Testis (tissue), 2 donors: ENCODE measurements at regions not wholly inside any gene's neighbourhood (a gene's known extent, or its start where the extent isn't known, plus 50 kb on each side); places are given as distances from the start of the nearest gene placed in this dataset.

ENCODE experiments used
- CTCF ChIP-seq, 3 experiments: fragments of 450-650 bp in 2 of 3; fragments of 200-600 bp in 1 of 3; sonication (generic) in 1 of 3; IDR thresholded peaks; one replicate each; pipeline ENCODE4 v1.5.1; 2016 to 2019; ENCODE audit warnings: antibody characterized with exemption in 3 of 3, mild to moderate bottlenecking in 2 of 3, moderate library complexity in 1 of 3
- POLR2A ChIP-seq: fragments of 450-650 bp; IDR thresholded peaks from one replicate; pipeline ENCODE4 v1.6.1; 2017; ENCODE audit warnings: antibody characterized with exemption, mild to moderate bottlenecking, moderate library complexity

GRCh38 chr13:31903111-31903815 is 128.3 kb upstream of the FRY start:
- TF ChIP-seq CTCF (IDR thresholded peaks at IDR 0.05) (no peak), POLR2A (no peak)
